H9 (cell line): ENCODE measurements at regions not wholly inside any gene's neighbourhood (a gene's known extent, or its start where the extent isn't known, plus 50 kb on each side); places are given as distances from the start of the nearest gene placed in this dataset.
"Not testable (repeated sequence)": the region's sequence is repeated elsewhere in the genome, so short reads cannot be mapped to it uniquely, and the experiment has no call there.

Experiments
- DNase-seq: peaks from one replicate; pipeline ENCODE4 v3.0.0-alpha.2; 2017
- H2AFZ ChIP-seq: one replicate; pipeline ENCODE4 v1.6.1; 2013; ENCODE audit warnings: mild to moderate bottlenecking, low read length, control low read depth, moderate library complexity
- H2AK5ac ChIP-seq: 2 replicates; pipeline ENCODE4 v1.6.1; 2013; ENCODE audit warnings: low read length, control low read depth, mixed read lengths; ENCODE audit not compliant: insufficient read length
- H2BK120ac ChIP-seq: one replicate; pipeline ENCODE4 v1.6.1; 2013; ENCODE audit warnings: low read depth, mild to moderate bottlenecking, low read length, control low read depth, inconsistent platforms; ENCODE audit not compliant: poor library complexity, severe bottlenecking
- H2BK12ac ChIP-seq: 2 replicates; pipeline ENCODE4 v1.6.1; 2013; ENCODE audit warnings: low read length, control low read depth, mixed read lengths, low read depth; ENCODE audit not compliant: insufficient read length
- H2BK15ac ChIP-seq: 2 replicates; pipeline ENCODE4 v1.6.1; 2013; ENCODE audit warnings: low read depth, low read length, control low read depth
- H2BK20ac ChIP-seq: one replicate; pipeline ENCODE4 v1.6.1; 2013; ENCODE audit warnings: low read depth, mild to moderate bottlenecking, low read length, control low read depth, inconsistent platforms; ENCODE audit not compliant: poor library complexity, severe bottlenecking
- H2BK5ac ChIP-seq: 2 replicates; pipeline ENCODE4 v1.6.1; 2013; ENCODE audit warnings: low read length, control low read depth, mixed read lengths; ENCODE audit not compliant: insufficient read length
- H3K14ac ChIP-seq: 2 replicates; pipeline ENCODE4 v1.6.1; 2013; ENCODE audit warnings: low read length, control low read depth; ENCODE audit not compliant: insufficient read depth
- H3K18ac ChIP-seq: 2 replicates; pipeline ENCODE4 v1.6.1; 2013; ENCODE audit warnings: low read depth, mild to moderate bottlenecking, mixed read lengths, low read length, control low read depth; ENCODE audit not compliant: insufficient read length
- H3K23ac ChIP-seq: 2 replicates; pipeline ENCODE4 v1.6.1; 2013; ENCODE audit warnings: low read length, control low read depth, mixed read lengths, low read depth; ENCODE audit not compliant: insufficient read length
- H3K23me2 ChIP-seq: 2 replicates; pipeline ENCODE4 v1.6.1; 2013; ENCODE audit warnings: low read depth, mild to moderate bottlenecking, mixed read lengths, low read length, control low read depth; ENCODE audit not compliant: insufficient read length, poor library complexity, severe bottlenecking
- H3K27ac ChIP-seq: 2 replicates; pipeline ENCODE4 v1.5.1; 2013; ENCODE audit warnings: low read length, control low read depth, mixed read lengths, low read depth; ENCODE audit not compliant: insufficient read length
- H3K27me3 ChIP-seq: 2 replicates; pipeline ENCODE4 v1.6.1; 2013; ENCODE audit warnings: low read length, control low read depth, inconsistent platforms; ENCODE audit not compliant: insufficient read depth
- H3K4ac ChIP-seq: 2 replicates; pipeline ENCODE4 v1.6.1; 2013; ENCODE audit warnings: low read depth, mild to moderate bottlenecking, control low read depth, inconsistent platforms, low read length, moderate library complexity
- H3K4me1 ChIP-seq: 2 replicates; pipeline ENCODE4 v1.6.1; 2013; ENCODE audit warnings: low read length, control low read depth, inconsistent platforms; ENCODE audit not compliant: insufficient read depth
- H3K4me2 ChIP-seq: 2 replicates; pipeline ENCODE4 v1.6.1; 2013; ENCODE audit warnings: low read length, control low read depth, mixed read lengths; ENCODE audit not compliant: insufficient read length, insufficient read depth
- H3K56ac ChIP-seq: 2 replicates; pipeline ENCODE4 v1.6.1; 2013; ENCODE audit warnings: low read depth, mild to moderate bottlenecking, mixed read lengths, low read length, control low read depth; ENCODE audit not compliant: insufficient read length
- H3K79me1 ChIP-seq: 2 replicates; pipeline ENCODE4 v1.6.1; 2013; ENCODE audit warnings: low read depth, mild to moderate bottlenecking, moderate library complexity, low read length, control low read depth, inconsistent platforms; ENCODE audit not compliant: insufficient read depth, poor library complexity, severe bottlenecking
- H3K79me2 ChIP-seq: 2 replicates; pipeline ENCODE4 v1.6.1; 2013; ENCODE audit warnings: low read length, control low read depth, inconsistent platforms; ENCODE audit not compliant: insufficient read depth
- H3K9ac ChIP-seq: 2 replicates; pipeline ENCODE4 v1.6.1; 2013; ENCODE audit warnings: low read length, control low read depth, mixed read lengths; ENCODE audit not compliant: insufficient read length; ENCODE audit errors: extremely low read depth
- H3K9me3 ChIP-seq: one replicate; pipeline ENCODE4 v1.6.1; 2013; ENCODE audit warnings: low read depth, low read length, inconsistent platforms; ENCODE audit not compliant: control insufficient read depth
- H3T11ph ChIP-seq: one replicate; pipeline ENCODE4 v1.6.1; 2013; ENCODE audit warnings: mild to moderate bottlenecking, low read length, control low read depth, inconsistent platforms
- H4K20me1 ChIP-seq: one replicate; pipeline ENCODE4 v1.6.1; 2013; ENCODE audit not compliant: control insufficient read depth, insufficient read length, insufficient read depth
- H4K5ac ChIP-seq: 2 replicates; pipeline ENCODE4 v1.6.1; 2013; ENCODE audit warnings: low read depth, mild to moderate bottlenecking, mixed read lengths, low read length, control low read depth; ENCODE audit not compliant: insufficient read length
- H4K8ac ChIP-seq: replicated peaks from 2 replicates; pipeline ENCODE4 v1.6.1; 2013; ENCODE audit warnings: low read length, control low read depth, mixed read lengths, low read depth; ENCODE audit not compliant: insufficient read length
- H4K91ac ChIP-seq: 2 replicates; pipeline ENCODE4 v1.6.1; 2013; ENCODE audit warnings: low read depth, mild to moderate bottlenecking, moderate library complexity, mixed read lengths, low read length, control low read depth; ENCODE audit not compliant: insufficient read length
- H3K27ac Mint-ChIP-seq, 3 experiments: 2 replicates in 2 of 3; 3 replicates in 1 of 3; pipeline ENCODE4 v1.8.0; 2020 to 2021; ENCODE audit warnings: mixed read lengths in 3 of 3, mild to moderate bottlenecking in 1 of 3, moderate library complexity in 1 of 3
- H3K27me3 Mint-ChIP-seq: 2 replicates; pipeline ENCODE4 v1.8.0; 2021; ENCODE audit warnings: low read depth, mild to moderate bottlenecking, moderate library complexity, mixed read lengths
- H3K36me3 Mint-ChIP-seq, 3 experiments: 2 replicates in 2 of 3; 3 replicates in 1 of 3; pipeline ENCODE4 v1.8.0; 2020 to 2021; ENCODE audit warnings: low read depth in 3 of 3, mixed read lengths in 3 of 3; ENCODE audit not compliant: insufficient read depth in 1 of 3
- H3K4me1 Mint-ChIP-seq, 2 experiments: 2 replicates each; pipeline ENCODE4 v1.8.0; 2020; ENCODE audit warnings: mixed read lengths in 2 of 2
- H3K4me3 Mint-ChIP-seq, 2 experiments: 2 replicates in 1 of 2; 3 replicates in 1 of 2; pipeline ENCODE4 v1.8.0; 2020 to 2021; ENCODE audit warnings: mild to moderate bottlenecking in 2 of 2, mixed read lengths in 2 of 2, moderate library complexity in 1 of 2
- H3K9me3 Mint-ChIP-seq, 2 experiments: 2 replicates in 1 of 2; 3 replicates in 1 of 2; pipeline ENCODE4 v1.8.0; 2020; ENCODE audit warnings: mild to moderate bottlenecking in 2 of 2, mixed read lengths in 2 of 2, moderate library complexity in 1 of 2
- WGBS: extraction: QIAGEN DNeasy Blood & Tissue Kit; methylation state at CpG from one replicate; pipeline ENCODE4 v1.1.7; 2013; ENCODE audit warnings: missing lambda C conversion rate, low lambda C conversion rate, mixed read lengths; ENCODE audit not compliant: insufficient read length; ENCODE audit errors: extremely low coverage; 5-methylcytosine and 5-hydroxymethylcytosine counted together
- TF ChIP-seq, protein P1 (sequence below): fragments of 200-600 bp; sonication (generic); conservative IDR thresholded peaks from 3 replicates; pipeline ENCODE4 v1.8.0; 2021; ENCODE audit warnings: antibody characterized with exemption, mild to moderate bottlenecking

GRCh38 chr9:1890816-1891215 lies 124.3 kb upstream of the SMARCA2 start:
- Histone ChIP-seq H3K27me3 (no peaks in the 10 kb centered on the region), H4K20me1 (no peaks in the 10 kb centered on the region), H3K4me2 (no peak overlapping the region), H2BK20ac (no peak overlapping the region), H4K8ac (no peak overlapping the region), H3K4me1 (no peaks in the 10 kb centered on the region), H3K18ac (no peak overlapping the region), H2BK120ac (no peak overlapping the region), H3K9me3 (no peaks in the 10 kb centered on the region), H3K14ac (no peak overlapping the region), H3K9ac (no peak overlapping the region), H4K5ac (no peak overlapping the region), H2BK12ac (no peak overlapping the region), H3T11ph (no peak overlapping the region), H3K4ac (no peak overlapping the region), H2AK5ac (no peak overlapping the region), H2BK5ac (no peak overlapping the region), H3K79me2 (no peaks in the 10 kb centered on the region), H3K56ac (no peak overlapping the region), H4K91ac (no peak overlapping the region), H2AFZ (no peak overlapping the region), H3K27ac (no peak overlapping the region), H3K23ac (no peak overlapping the region), H3K23me2 (no peaks in the 10 kb centered on the region), H3K79me1 (no peaks in the 10 kb centered on the region), H2BK15ac (no peak overlapping the region)
- Mint-ChIP-seq H3K27ac (no peak overlapping the region), H3K27me3 (no peaks in the 10 kb centered on the region), H3K4me1 (no peaks in the 10 kb centered on the region), H3K4me3 (no peak overlapping the region), H3K9me3 (no peaks in the 10 kb centered on the region), H3K36me3 (no peaks in the 10 kb centered on the region)
- TF ChIP-seq, protein P1, sequence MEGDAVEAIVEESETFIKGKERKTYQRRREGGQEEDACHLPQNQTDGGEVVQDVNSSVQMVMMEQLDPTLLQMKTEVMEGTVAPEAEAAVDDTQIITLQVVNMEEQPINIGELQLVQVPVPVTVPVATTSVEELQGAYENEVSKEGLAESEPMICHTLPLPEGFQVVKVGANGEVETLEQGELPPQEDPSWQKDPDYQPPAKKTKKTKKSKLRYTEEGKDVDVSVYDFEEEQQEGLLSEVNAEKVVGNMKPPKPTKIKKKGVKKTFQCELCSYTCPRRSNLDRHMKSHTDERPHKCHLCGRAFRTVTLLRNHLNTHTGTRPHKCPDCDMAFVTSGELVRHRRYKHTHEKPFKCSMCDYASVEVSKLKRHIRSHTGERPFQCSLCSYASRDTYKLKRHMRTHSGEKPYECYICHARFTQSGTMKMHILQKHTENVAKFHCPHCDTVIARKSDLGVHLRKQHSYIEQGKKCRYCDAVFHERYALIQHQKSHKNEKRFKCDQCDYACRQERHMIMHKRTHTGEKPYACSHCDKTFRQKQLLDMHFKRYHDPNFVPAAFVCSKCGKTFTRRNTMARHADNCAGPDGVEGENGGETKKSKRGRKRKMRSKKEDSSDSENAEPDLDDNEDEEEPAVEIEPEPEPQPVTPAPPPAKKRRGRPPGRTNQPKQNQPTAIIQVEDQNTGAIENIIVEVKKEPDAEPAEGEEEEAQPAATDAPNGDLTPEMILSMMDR = no peak
- no CpG with 5 or more reads among the region's 3 CpGs for whole genome bisulfite sequencing
- DNase-seq = no peak

- H3K9me3 ChIP-seq, H3K14ac ChIP-seq, H3K27me3 ChIP-seq, H3T11ph ChIP-seq, H4K8ac ChIP-seq, H2BK120ac ChIP-seq, H3K27me3 Mint-ChIP-seq, H2AFZ ChIP-seq, H3K27ac ChIP-seq, H3K4me1 Mint-ChIP-seq, H4K20me1 ChIP-seq, H4K91ac ChIP-seq, H3K9ac ChIP-seq, H2BK20ac ChIP-seq, H3K56ac ChIP-seq, H4K5ac ChIP-seq, H3K27ac Mint-ChIP-seq, H3K23ac ChIP-seq, H3K4ac ChIP-seq, H3K79me2 ChIP-seq, H2BK5ac ChIP-seq, H3K4me1 ChIP-seq, DNase-seq, H3K23me2 ChIP-seq, H3K18ac ChIP-seq, H3K79me1 ChIP-seq, H3K4me3 Mint-ChIP-seq, H2BK15ac ChIP-seq, H2BK12ac ChIP-seq, H2AK5ac ChIP-seq, H3K4me2 ChIP-seq: not testable (repeated sequence)
- WGBS = no CpG with 5 or more reads among the region's 6 CpGs
- Mint-ChIP-seq H3K36me3 (peaks cover 2 to 35% (median 16%) of the 10 kb centered on the region in 3 experiments; a peak in 6 of 7 replicates), H3K9me3 (peaks cover 51 to 54% of the 10 kb centered on the region in 2 experiments)
Measured at GRCh38 chr9:1903080-1903704, 112.0 kb upstream of the SMARCA2 start.
